ENCODE measurements at regions not wholly inside any gene's neighbourhood (a gene's known extent, or its start where the extent isn't known, plus 50 kb on each side); places are given as distances from the start of the nearest gene placed in this dataset.

DNA sequence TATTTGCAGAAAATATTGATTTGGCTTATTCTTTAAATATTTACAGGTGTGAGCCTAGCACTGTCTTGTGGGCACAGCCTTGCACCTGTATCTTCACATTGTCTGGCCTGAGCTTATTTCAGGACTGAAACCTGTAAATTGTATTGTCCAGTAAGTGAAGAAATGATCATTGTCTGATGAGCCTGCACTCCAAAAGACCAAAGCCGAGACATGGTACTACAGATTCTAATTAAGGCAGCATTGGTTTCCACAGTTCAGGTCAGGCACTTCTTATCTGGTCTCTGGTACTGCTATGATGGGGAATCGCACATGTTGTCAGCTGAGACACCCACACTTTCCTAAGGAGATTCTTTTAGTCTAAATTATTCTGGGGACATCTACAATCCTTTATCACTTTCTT, 479.0 kb downstream of the TDRD15 start:
- no peak for ATAC-seq
- no peak for DNase-seq (ENCODE audit: low spot score)

- DNase-seq (ENCODE audit: low spot score) (no peak), ATAC-seq (no peak)
Observed at GRCh38 chr2:21607572-21607971, 483.8 kb downstream of the TDRD15 start.

GRCh38 chr2:21610304-21610703, 486.5 kb downstream of the TDRD15 start:
- ATAC-seq (no peak), DNase-seq (ENCODE audit: low spot score) (no peak)

- no peak for ATAC-seq
- DNase-seq (ENCODE audit: low spot score): no peak
Observed at GRCh38 chr2:21617885-21618434, 494.2 kb downstream of the TDRD15 start.

DNA sequence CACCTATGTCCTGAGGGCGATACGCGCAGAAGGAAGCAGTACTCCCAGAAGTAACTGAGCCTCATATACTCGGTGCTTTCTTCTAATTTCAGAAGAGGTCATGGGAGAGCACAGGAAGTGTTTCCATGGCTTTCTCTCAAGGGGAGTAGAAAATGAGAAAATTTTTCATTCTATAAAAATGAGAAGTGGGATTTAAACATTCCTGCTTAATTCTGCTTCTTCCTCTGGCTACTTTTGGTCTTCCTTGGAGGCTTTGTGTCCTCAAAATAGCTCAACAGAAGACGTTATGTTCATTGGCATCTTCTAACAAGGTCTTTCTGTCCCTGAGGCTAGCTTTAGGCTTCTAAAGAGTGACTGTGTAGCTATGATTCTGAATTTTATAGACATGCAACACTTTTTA, 497.0 kb downstream of the TDRD15 start:
- no peak for DNase-seq (ENCODE audit: low spot score)
- ATAC-seq: no peak

- DNase-seq (ENCODE audit: low spot score) (no peak), ATAC-seq (no peak)
Observed at GRCh38 chr2:21627938-21628337, 504.2 kb downstream of the TDRD15 start.

DNA sequence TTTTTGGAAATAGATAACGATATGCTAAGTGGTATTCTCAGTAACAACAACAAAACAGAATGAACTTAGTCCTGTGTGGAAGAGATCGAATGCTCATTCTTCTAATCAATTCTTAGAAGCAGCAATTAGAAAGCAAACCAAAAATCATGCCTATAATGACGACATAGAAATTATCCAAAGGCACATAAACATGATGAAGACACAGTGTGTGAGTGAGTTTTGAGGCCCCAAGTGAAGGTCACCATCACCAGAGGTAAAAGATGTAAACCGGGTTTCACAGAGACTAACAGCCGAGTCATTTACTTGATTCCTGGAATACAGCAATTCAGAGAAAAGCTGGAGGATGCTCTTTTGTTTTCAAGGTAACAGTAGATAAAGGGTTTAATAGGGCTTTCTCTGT, 509.2 kb downstream of the TDRD15 start:
- no peak for DNase-seq (ENCODE audit: low spot score)
- ATAC-seq: no peak

DNA sequence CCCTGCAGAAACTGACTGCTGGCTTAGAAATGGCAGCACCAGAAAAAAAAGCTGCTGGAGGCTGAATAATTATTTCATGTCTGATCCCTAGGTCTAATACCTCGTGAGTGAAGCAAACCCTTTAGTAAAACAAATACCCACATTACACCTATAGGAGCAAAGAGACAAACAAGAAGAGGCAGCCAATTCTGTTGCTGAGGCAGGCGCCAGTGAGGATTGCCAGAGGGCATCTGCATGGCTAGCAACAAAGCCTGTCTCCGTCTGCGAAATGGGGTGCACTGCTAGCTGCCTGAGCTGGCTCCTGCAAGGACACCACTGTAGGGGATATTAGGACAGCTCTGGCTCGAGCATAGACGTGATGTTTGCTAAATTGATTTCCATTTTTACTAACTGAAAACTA, 509.7 kb downstream of the TDRD15 start:
- no peak for DNase-seq (ENCODE audit: low spot score)
- no peak for ATAC-seq

GRCh38 chr2:21633911-21634310, 510.1 kb downstream of the TDRD15 start:
- ATAC-seq: no peak

DNA sequence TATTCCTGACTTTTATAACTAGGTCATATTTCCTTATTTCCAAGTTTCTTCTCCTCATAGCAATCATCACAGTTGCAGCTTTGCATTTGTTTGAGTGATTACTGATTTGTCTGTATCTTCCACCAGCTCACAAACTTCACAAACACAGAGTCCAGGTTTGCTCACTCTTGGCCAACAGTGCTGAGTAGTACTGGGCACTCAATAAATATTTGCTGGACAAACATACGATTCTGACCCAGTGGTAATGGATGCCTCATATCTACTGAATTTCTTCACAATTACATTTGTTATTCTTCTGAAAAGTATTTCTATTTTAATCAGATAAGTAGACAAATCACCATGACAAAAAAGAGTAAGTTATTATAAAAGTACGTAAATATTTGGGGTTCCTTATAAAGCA, 516.3 kb downstream of the TDRD15 start:
- peak; percentile 99 for ATAC-seq
- no peak for DNase-seq (ENCODE audit: low spot score)

More at GRCh38 chr2:21633911-21634310, 510.1 kb downstream of the TDRD15 start:
- DNase-seq (ENCODE audit: low spot score): no peak

DNA sequence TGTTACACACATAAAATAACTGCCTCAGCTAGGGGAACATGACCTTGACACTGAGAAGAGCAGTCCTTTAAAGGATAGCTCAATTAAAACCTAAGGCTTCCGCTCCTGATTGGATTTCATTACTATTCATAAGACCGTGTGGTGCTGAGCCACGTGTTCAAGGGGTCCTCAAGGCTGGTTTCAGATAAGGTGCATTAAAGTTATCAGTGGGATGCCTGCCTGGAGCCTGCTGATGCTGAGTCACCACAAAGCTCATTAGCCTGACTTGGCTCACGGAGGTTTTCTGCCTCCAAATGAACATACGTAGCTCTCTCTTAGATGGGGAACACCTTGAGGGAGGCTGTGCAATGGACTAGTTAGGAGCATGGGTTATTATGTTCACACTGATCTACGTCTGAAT, 518.9 kb downstream of the TDRD15 start:
- no peak for ATAC-seq
- DNase-seq (ENCODE audit: low spot score): no peak

DNA sequence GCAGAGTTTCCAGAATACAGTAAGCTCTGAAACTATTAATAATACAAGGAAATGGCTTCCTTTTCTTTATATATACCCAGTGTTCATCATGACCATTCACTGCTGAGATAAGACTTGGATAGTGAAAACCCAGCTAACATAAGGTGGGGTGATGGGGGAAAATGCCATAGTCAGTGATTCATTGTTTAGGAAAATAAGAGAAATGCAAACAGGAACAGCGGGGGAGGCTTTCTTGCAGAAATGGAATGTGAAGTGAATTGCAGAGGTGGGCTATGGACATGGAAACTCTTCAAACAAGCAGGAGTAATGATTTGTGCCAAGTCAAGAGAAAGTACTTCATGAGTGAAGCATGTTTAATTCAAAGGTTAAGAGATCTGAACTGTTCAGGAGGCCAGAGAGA, 519.4 kb downstream of the TDRD15 start:
- ATAC-seq: no peak

GRCh38 chr2:21644266-21644665, 520.5 kb downstream of the TDRD15 start:
- ATAC-seq (no peak), DNase-seq (ENCODE audit: low spot score) (no peak)

More for the DNA sequence above, 519.4 kb downstream of the TDRD15 start:
- DNase-seq (ENCODE audit: low spot score): no peak

GRCh38 chr2:21646345-21646744, 522.6 kb downstream of the TDRD15 start:
- no peak for ATAC-seq
- DNase-seq (ENCODE audit: low spot score): no peak

GRCh38 chr2:21650569-21650968, 526.8 kb downstream of the TDRD15 start:
- DNase-seq (ENCODE audit: low spot score) (no peak), ATAC-seq (no peak)

GRCh38 chr2:21655136-21655535, 531.4 kb downstream of the TDRD15 start:
- no peak for DNase-seq (ENCODE audit: low spot score)

GRCh38 chr2:21656330-21657075, 532.7 kb downstream of the TDRD15 start:
- no peak for ATAC-seq

More at GRCh38 chr2:21655136-21655535, 531.4 kb downstream of the TDRD15 start:
- no peak for ATAC-seq

GRCh38 chr2:21657445-21657844, 533.7 kb downstream of the TDRD15 start:
- ATAC-seq (no peak), DNase-seq (ENCODE audit: low spot score) (no peak)

More at GRCh38 chr2:21656330-21657075, 532.7 kb downstream of the TDRD15 start:
- no peak for DNase-seq (ENCODE audit: low spot score)

DNA sequence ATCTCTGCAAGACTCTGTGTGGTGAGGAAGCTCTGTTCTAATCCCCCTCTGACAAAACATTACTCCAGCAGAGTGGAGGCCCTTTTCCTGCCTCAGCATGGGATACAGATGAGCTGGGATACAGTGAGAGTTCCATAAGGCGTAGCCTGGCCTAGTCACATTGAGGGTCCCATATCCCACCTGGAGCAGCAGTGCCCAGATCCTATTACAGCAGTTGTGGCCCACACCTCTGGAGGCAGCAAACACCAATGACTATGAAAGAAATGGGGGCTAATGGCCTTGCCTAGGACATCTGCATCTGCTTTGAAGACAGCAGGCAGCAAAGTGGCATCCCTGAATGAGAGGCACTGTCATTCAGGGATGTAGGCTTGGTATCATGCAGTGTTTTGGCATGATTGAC, 534.5 kb downstream of the TDRD15 start:
- no peak for ATAC-seq
- no peak for DNase-seq (ENCODE audit: low spot score)

- ATAC-seq: no peak
Observed at GRCh38 chr2:21658907-21659477, 535.2 kb downstream of the TDRD15 start.

GRCh38 chr2:21664083-21664482, 540.3 kb downstream of the TDRD15 start:
- DNase-seq (ENCODE audit: low spot score): no peak
- no peak for ATAC-seq

More at GRCh38 chr2:21658907-21659477, 535.2 kb downstream of the TDRD15 start:
- DNase-seq (ENCODE audit: low spot score): no peak

DNA sequence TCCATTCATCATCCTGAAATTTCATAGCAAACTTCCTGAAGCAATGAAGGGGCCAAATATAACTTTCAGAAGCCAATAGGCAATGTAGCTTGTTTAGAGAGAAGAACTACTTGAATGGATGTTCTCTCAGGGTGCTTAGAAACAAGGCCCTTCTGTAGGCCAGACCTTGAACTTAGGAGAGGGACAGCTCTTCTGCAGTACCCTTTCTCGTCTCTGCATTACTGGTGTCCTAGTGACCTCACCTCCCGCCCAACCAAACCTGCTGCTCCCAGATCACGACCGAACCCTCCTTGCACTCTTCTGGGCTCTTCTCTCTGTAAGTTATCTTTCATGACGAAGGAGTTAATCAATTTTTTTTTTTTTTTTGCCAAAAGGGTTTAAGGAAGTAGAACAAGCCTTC, 543.9 kb downstream of the TDRD15 start:
- no peak for ATAC-seq
- no peak for DNase-seq (ENCODE audit: low spot score)
